Activated CD4-positive, alpha-beta memory T cell treated with anti-CD3 and anti-CD28 coated beads for 36 hours (primary cell): ENCODE measurements at regions not wholly inside any gene's neighbourhood (a gene's known extent, or its start where the extent isn't known, plus 50 kb on each side); places are given as distances from the start of the nearest gene placed in this dataset.

Source experiments
- CTCF ChIA-PET: fragments of 350-600 bp; sonication (Branson Sonifier 250); formaldehyde crosslinking; loops from one replicate; lab custom pipeline; 2021; ENCODE audit warnings: antibody characterized with exemption, inconsistent platforms; lab: Charles Lee
- POLR2A ChIA-PET: fragments of 350-600 bp; sonication (Branson Sonifier 250); formaldehyde crosslinking; loops from one replicate; lab custom pipeline; 2021; ENCODE audit warnings: antibody characterized with exemption; lab: Charles Lee
- DNase-seq: peaks from one replicate; pipeline ENCODE4 v3.0.0-alpha.2; 2020
- H3K27ac Mint-ChIP-seq: one replicate; pipeline ENCODE4 v1.8.0; 2021; ENCODE audit warnings: mixed read lengths
- H3K27me3 Mint-ChIP-seq: one replicate; pipeline ENCODE4 v1.8.0; 2021; ENCODE audit warnings: mixed read lengths
- H3K36me3 Mint-ChIP-seq: one replicate; pipeline ENCODE4 v1.8.0; 2021; ENCODE audit warnings: mixed read lengths
- H3K4me1 Mint-ChIP-seq: one replicate; pipeline ENCODE4 v1.8.0; 2021; ENCODE audit warnings: low read depth, mixed read lengths
- H3K4me3 Mint-ChIP-seq: one replicate; pipeline ENCODE4 v1.8.0; 2021; ENCODE audit warnings: mild to moderate bottlenecking, mixed read lengths
- H3K9me3 Mint-ChIP-seq: one replicate; pipeline ENCODE4 v1.8.0; 2021; ENCODE audit warnings: mixed read lengths
- intact Hi-C: fragments of 100-400 bp; cut with micrococcal nuclease; formaldehyde crosslinking; loops from one replicate; pipeline ENCODE4 v1.15.1; 2023

- H3K4me3 Mint-ChIP-seq: no peak overlapping the region
- intact Hi-C loops: no loop called here
- ChIA-PET POLR2A (no interaction called here), CTCF (no interaction called here)
- H3K9me3 Mint-ChIP-seq: peaks cover 14% of the 10 kb centered on the region
- DNase-seq: no peak
- no peak overlapping the region for H3K27ac Mint-ChIP-seq
- peaks cover 3% of the 10 kb centered on the region for H3K36me3 Mint-ChIP-seq
- H3K4me1 Mint-ChIP-seq: peaks cover 8% of the 10 kb centered on the region
- H3K27me3 Mint-ChIP-seq: peaks cover 10% of the 10 kb centered on the region
These were observed 56.5 kb upstream of the ADRB1 start for GRCh38 chr10:113987156-113987555.

- Mint-ChIP-seq H3K27me3 (peaks cover 14% of the 10 kb centered on the region), H3K4me1 (peaks cover 8% of the 10 kb centered on the region), H3K36me3 (peaks cover 3% of the 10 kb centered on the region), H3K27ac (no peak overlapping the region), H3K4me3 (no peak overlapping the region), H3K9me3 (peaks cover 14% of the 10 kb centered on the region)
- ChIA-PET CTCF (no interaction called here), POLR2A (no interaction called here)
- intact Hi-C loops: no loop called here
- no peak for DNase-seq
These were observed 55.9 kb upstream of the ADRB1 start for GRCh38 chr10:113987805-113988204.

DNA sequence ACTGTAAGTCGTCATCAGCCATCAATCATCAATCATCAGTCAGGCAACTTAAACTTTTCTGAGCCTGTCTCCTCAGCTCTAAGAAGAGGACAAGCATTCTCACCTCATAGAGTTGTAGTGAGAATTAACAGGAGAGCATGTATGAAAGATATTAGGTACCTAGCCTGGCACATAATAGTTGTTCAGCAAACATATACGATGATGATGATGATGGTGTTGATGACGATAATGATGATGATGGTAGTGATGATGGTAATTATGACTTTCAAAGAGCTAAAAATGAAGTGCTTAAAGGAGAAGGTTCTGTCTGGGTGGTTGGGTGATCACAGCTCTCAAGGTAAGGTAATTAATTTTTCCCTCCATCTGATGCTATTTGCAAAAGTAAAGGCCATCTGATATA lies 55.1 kb upstream of the ADRB1 start:
- ChIA-PET CTCF (no interaction called here), POLR2A (no interaction called here)
- H3K36me3 Mint-ChIP-seq: peaks cover 3% of the 10 kb centered on the region
- H3K4me1 Mint-ChIP-seq: peaks cover 5% of the 10 kb centered on the region
- H3K27me3 Mint-ChIP-seq: peaks cover 14% of the 10 kb centered on the region
- H3K9me3 Mint-ChIP-seq: peaks cover 14% of the 10 kb centered on the region
- H3K27ac Mint-ChIP-seq: no peak overlapping the region
- H3K4me3 Mint-ChIP-seq: no peak overlapping the region
- intact Hi-C loops: no loop called here
- DNase-seq: no peak

- Mint-ChIP-seq H3K4me1 (no peaks in the 10 kb centered on the region), H3K4me3 (no peak overlapping the region), H3K27ac (no peak overlapping the region), H3K27me3 (peaks cover 20% of the 10 kb centered on the region), H3K9me3 (peaks cover 14% of the 10 kb centered on the region), H3K36me3 (peaks cover 3% of the 10 kb centered on the region)
- ChIA-PET POLR2A (no interaction called here), CTCF (no interaction called here)
- DNase-seq: peak; percentile 59
- intact Hi-C loops: no loop called here
These were observed 52.4 kb upstream of the ADRB1 start for GRCh38 chr10:113991091-113991860.

GRCh38 chr10:113992471-113993011 lies 51.1 kb upstream of the ADRB1 start:
- Mint-ChIP-seq H3K4me1 (no peaks in the 10 kb centered on the region), H3K27me3 (peaks cover 24% of the 10 kb centered on the region), H3K36me3 (peaks cover 3% of the 10 kb centered on the region), H3K9me3 (peaks cover 4% of the 10 kb centered on the region), H3K27ac (no peak overlapping the region), H3K4me3 (no peak overlapping the region)
- intact Hi-C loops: no loop called here
- POLR2A ChIA-PET: no interaction called here
- CTCF ChIA-PET: no interaction called here
- no peak for DNase-seq

- Mint-ChIP-seq H3K36me3 (no peaks in the 10 kb centered on the region), H3K27me3 (peaks cover 23% of the 10 kb centered on the region), H3K4me3 (no peak overlapping the region), H3K27ac (no peak overlapping the region), H3K4me1 (no peaks in the 10 kb centered on the region), H3K9me3 (no peaks in the 10 kb centered on the region)
- intact Hi-C loops: no loop called here
- no peak for DNase-seq
- ChIA-PET POLR2A (no interaction called here), CTCF (no interaction called here)
These were observed 50.1 kb upstream of the ADRB1 start for GRCh38 chr10:113993489-113993991.
